ENCODE measurements at regions not wholly inside any gene's neighbourhood (a gene's known extent, or its start where the extent isn't known, plus 50 kb on each side); places are given as distances from the start of the nearest gene placed in this dataset.

- no peaks in the 10 kb centered on the region for H3K36me3 Mint-ChIP-seq (ENCODE audit: low read depth)
- no peak overlapping the region for H3K4me3 Mint-ChIP-seq
- TF ChIP-seq CTCF (IDR thresholded peaks at IDR 0.05) = no peak
- H3K27ac Mint-ChIP-seq = no peak overlapping the region
- H3K9me3 Mint-ChIP-seq = no peaks in the 10 kb centered on the region
- no peak for DNase-seq
- peaks cover 23% of the 10 kb centered on the region for H3K27me3 Mint-ChIP-seq (ENCODE audit: insufficient read depth)
- H3K4me1 Mint-ChIP-seq (ENCODE audit: low read depth) = no peaks in the 10 kb centered on the region
These were observed 142.6 kb upstream of the COPS8 start for GRCh38 chr2:236943068-236943467.

- DNase-seq = no peak
- H3K4me1 Mint-ChIP-seq (ENCODE audit: low read depth) = no peaks in the 10 kb centered on the region
- no peak for TF ChIP-seq CTCF (IDR thresholded peaks at IDR 0.05)
- H3K9me3 Mint-ChIP-seq = no peaks in the 10 kb centered on the region
- H3K27ac Mint-ChIP-seq = no peak overlapping the region
- peaks cover 23% of the 10 kb centered on the region for H3K27me3 Mint-ChIP-seq (ENCODE audit: insufficient read depth)
- H3K36me3 Mint-ChIP-seq (ENCODE audit: low read depth) = no peaks in the 10 kb centered on the region
- H3K4me3 Mint-ChIP-seq = no peak overlapping the region
These were observed 141.7 kb upstream of the COPS8 start for GRCh38 chr2:236943841-236944513.

- Mint-ChIP-seq H3K4me1 (ENCODE audit: low read depth) (no peaks in the 10 kb centered on the region), H3K4me3 (no peak overlapping the region), H3K36me3 (ENCODE audit: low read depth) (no peaks in the 10 kb centered on the region), H3K9me3 (no peaks in the 10 kb centered on the region), H3K27ac (no peak overlapping the region), H3K27me3 (ENCODE audit: insufficient read depth) (peaks cover 23% of the 10 kb centered on the region)
- no peak for DNase-seq
- no peak for TF ChIP-seq CTCF (IDR thresholded peaks at IDR 0.05)
These were observed 141.1 kb upstream of the COPS8 start for GRCh38 chr2:236944561-236944960.

GRCh38 chr2:236945431-236946016, 140.2 kb upstream of the COPS8 start:
- Mint-ChIP-seq H3K4me1 (ENCODE audit: low read depth) (no peaks in the 10 kb centered on the region), H3K27ac (no peak overlapping the region), H3K27me3 (ENCODE audit: insufficient read depth) (peaks cover 19% of the 10 kb centered on the region), H3K9me3 (no peaks in the 10 kb centered on the region), H3K36me3 (ENCODE audit: low read depth) (no peaks in the 10 kb centered on the region), H3K4me3 (no peak overlapping the region)
- no peak for TF ChIP-seq CTCF (IDR thresholded peaks at IDR 0.05)
- no peak for DNase-seq

- no peak for TF ChIP-seq CTCF (IDR thresholded peaks at IDR 0.05)
- Mint-ChIP-seq H3K27ac (no peak overlapping the region), H3K4me1 (ENCODE audit: low read depth) (no peaks in the 10 kb centered on the region), H3K9me3 (no peaks in the 10 kb centered on the region), H3K27me3 (ENCODE audit: insufficient read depth) (peaks cover 16% of the 10 kb centered on the region), H3K4me3 (no peak overlapping the region), H3K36me3 (ENCODE audit: low read depth) (no peaks in the 10 kb centered on the region)
- no peak for DNase-seq
These were observed 138.8 kb upstream of the COPS8 start for GRCh38 chr2:236946871-236947270.

Measured in HFFc6 (cell line).